Osteocyte (in vitro differentiated cells): ENCODE measurements at regions not wholly inside any gene's neighbourhood (a gene's known extent, or its start where the extent isn't known, plus 50 kb on each side); places are given as distances from the start of the nearest gene placed in this dataset.
"Not testable (repeated sequence)": the region's sequence is repeated elsewhere in the genome, so short reads cannot be mapped to it uniquely, and the experiment has no call there.

Source experiments
- DNase-seq: peaks from one replicate; pipeline ENCODE4 v3.0.0; 2021; ENCODE audit warnings: mixed read lengths; ENCODE audit not compliant: unreplicated experiment; ENCODE audit errors: extremely low spot score
- H3K27ac Mint-ChIP-seq: one replicate; pipeline ENCODE4 v1.8.0; 2021; ENCODE audit warnings: mild to moderate bottlenecking, mixed read lengths; ENCODE audit not compliant: unreplicated experiment
- H3K27me3 Mint-ChIP-seq: one replicate; pipeline ENCODE4 v1.8.0; 2021; ENCODE audit warnings: mixed read lengths; ENCODE audit not compliant: unreplicated experiment
- H3K36me3 Mint-ChIP-seq: one replicate; pipeline ENCODE4 v1.8.0; 2021; ENCODE audit warnings: mixed read lengths; ENCODE audit not compliant: unreplicated experiment
- H3K4me1 Mint-ChIP-seq: one replicate; pipeline ENCODE4 v1.8.0; 2021; ENCODE audit warnings: mixed read lengths; ENCODE audit not compliant: unreplicated experiment
- H3K4me3 Mint-ChIP-seq: one replicate; pipeline ENCODE4 v1.8.0; 2021; ENCODE audit warnings: mild to moderate bottlenecking, moderate library complexity, mixed read lengths; ENCODE audit not compliant: unreplicated experiment
- H3K9me3 Mint-ChIP-seq: one replicate; pipeline ENCODE4 v1.8.0; 2021; ENCODE audit warnings: mixed read lengths; ENCODE audit not compliant: unreplicated experiment
- TF ChIP-seq, protein P1 (sequence below): fragments of 200-600 bp; sonication (generic); IDR thresholded peaks from 2 replicates; pipeline ENCODE4 v1.5.0; 2021; ENCODE audit warnings: antibody characterized with exemption, mild to moderate bottlenecking, moderate library complexity

DNA sequence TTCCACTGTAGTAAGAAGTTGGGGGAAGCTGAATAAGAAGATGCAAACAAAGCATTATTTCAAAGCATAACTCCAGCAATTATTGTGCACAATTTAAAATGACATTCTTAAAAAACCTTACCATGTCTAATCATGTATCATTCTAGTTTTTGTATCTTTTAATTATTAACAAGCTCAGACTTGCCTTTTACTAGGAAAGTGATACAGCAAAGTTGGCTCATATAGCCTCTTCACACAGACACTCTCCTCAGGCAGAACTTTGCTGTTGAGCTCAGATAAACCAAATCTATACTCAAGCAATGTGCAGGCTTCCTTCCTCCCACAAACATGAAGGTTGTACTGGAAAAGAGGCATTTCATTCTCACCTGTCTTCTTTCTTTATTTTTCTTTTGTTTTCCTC is 358.7 kb upstream of the EMCN start:
- TF ChIP-seq, protein P1, sequence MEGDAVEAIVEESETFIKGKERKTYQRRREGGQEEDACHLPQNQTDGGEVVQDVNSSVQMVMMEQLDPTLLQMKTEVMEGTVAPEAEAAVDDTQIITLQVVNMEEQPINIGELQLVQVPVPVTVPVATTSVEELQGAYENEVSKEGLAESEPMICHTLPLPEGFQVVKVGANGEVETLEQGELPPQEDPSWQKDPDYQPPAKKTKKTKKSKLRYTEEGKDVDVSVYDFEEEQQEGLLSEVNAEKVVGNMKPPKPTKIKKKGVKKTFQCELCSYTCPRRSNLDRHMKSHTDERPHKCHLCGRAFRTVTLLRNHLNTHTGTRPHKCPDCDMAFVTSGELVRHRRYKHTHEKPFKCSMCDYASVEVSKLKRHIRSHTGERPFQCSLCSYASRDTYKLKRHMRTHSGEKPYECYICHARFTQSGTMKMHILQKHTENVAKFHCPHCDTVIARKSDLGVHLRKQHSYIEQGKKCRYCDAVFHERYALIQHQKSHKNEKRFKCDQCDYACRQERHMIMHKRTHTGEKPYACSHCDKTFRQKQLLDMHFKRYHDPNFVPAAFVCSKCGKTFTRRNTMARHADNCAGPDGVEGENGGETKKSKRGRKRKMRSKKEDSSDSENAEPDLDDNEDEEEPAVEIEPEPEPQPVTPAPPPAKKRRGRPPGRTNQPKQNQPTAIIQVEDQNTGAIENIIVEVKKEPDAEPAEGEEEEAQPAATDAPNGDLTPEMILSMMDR: no peak
- no peak overlapping the region for H3K27ac Mint-ChIP-seq
- H3K36me3 Mint-ChIP-seq: no peaks in the 10 kb centered on the region
- H3K4me1 Mint-ChIP-seq: no peaks in the 10 kb centered on the region
- H3K27me3 Mint-ChIP-seq: peaks cover 2% of the 10 kb centered on the region
- DNase-seq: no peak
- H3K4me3 Mint-ChIP-seq: no peak overlapping the region
- peaks cover 4% of the 10 kb centered on the region for H3K9me3 Mint-ChIP-seq

DNA sequence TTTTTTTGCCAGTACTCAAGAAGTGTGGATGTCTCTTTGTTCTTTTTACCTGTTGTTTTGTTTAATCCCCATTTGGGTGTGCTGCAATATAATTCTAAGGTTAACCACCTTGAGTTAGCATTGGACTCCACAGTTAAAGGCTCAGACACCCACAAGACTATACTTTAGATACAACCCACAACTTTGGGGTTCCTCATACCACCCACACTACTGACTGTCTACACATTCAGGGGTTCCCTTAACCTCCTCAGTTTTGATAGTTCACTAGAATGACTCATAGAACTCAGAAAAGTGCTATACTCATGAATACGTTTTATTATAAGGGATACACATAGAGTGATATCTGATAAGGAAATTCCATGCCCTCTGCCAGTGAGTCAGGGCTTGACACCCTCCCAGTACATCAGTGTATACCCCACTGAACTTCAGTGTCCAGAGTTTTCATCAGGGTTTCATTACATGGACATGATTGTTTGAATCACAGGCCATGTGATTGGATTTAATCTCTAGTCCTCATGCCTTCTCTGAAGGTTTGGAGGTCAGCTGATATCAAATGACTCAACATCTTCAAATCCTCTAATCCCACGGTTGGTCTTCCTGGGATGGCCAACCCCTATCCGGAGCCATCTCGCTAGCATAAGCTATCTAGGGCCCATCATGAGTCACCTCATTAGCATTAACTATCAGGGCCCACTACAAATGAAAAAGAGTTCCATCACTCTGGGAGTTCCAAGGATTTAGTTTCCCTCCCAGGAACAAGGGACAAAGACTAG is 357.7 kb upstream of the EMCN start:
- Mint-ChIP-seq H3K27ac (no peak overlapping the region), H3K36me3 (no peaks in the 10 kb centered on the region), H3K4me1 (no peaks in the 10 kb centered on the region), H3K27me3 (no peaks in the 10 kb centered on the region), H3K9me3 (peaks cover 4% of the 10 kb centered on the region), H3K4me3 (no peak overlapping the region)
- DNase-seq: no peak
- TF ChIP-seq, protein P1: no peak

DNA sequence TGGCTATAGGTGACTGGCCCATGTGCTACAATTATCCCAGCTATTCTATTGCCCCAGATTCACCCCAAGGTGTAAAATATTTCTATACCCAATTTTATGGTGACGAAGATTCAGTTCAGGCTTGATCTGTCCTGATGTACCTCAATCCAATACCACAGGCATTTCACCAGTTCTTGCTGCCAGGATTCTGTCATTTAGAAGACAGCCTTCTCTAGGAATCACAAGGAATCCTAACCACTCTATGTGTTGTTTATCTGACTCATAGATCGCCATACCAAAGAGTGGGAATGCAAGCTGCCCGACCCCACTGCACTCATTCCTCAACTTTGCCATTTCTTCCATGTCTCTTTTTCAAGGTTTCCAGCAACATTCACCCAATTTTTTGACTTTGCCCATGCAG is 355.0 kb upstream of the EMCN start:
- no peak for DNase-seq
- no peaks in the 10 kb centered on the region for H3K36me3 Mint-ChIP-seq

DNA sequence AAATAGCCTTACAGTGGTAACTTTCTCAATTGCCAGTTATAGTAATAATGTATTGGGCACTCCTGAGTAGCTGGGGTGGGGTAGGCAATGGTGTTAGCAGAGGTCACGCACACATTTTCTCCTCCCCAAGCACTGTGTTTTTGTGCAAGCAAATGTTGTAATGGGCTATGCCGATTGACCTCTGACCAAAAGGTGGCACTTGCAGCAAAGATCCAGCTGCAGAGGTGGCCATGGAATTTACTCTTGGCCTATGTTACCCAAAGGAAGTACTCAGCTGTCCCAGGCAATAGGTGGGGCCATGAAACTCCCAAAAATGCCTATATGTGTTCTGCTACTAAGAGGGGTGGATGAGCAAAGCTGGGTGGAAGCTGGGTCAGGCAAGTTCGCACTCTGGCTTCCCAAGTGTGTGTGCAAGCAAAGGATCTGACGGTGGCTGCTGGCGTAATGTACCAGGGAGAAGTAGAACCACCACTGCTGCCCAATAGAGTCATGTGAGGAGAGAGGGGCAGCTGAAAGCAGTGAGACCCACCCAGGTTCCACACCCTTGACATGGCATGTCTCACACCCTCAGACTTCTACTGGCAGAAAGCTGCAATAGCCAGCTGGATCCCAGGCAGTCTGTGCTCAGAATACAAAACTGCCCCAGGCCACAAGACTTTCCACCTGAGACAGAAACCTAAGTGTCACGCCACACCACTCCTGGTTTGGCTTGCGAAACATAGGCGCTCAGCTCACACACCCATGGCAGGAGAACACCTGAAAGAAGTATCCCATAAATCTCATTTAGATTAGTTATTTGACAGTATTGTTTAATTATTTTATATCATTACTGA is 353.3 kb upstream of the EMCN start:
- DNase-seq: no peak
- Mint-ChIP-seq H3K4me1 (no peaks in the 10 kb centered on the region), H3K36me3 (no peaks in the 10 kb centered on the region), H3K27me3 (peaks cover 5% of the 10 kb centered on the region), H3K4me3 (no peak overlapping the region), H3K27ac (no peak overlapping the region), H3K9me3 (peaks cover 5% of the 10 kb centered on the region)
- TF ChIP-seq, protein P1: no peak

More for the DNA sequence above, 355.0 kb upstream of the EMCN start:
- TF ChIP-seq, protein P1: no peak
- H3K27ac Mint-ChIP-seq: no peak overlapping the region
- H3K4me1 Mint-ChIP-seq: no peaks in the 10 kb centered on the region
- H3K4me3 Mint-ChIP-seq: no peak overlapping the region
- no peaks in the 10 kb centered on the region for H3K27me3 Mint-ChIP-seq
- no peaks in the 10 kb centered on the region for H3K9me3 Mint-ChIP-seq

DNA sequence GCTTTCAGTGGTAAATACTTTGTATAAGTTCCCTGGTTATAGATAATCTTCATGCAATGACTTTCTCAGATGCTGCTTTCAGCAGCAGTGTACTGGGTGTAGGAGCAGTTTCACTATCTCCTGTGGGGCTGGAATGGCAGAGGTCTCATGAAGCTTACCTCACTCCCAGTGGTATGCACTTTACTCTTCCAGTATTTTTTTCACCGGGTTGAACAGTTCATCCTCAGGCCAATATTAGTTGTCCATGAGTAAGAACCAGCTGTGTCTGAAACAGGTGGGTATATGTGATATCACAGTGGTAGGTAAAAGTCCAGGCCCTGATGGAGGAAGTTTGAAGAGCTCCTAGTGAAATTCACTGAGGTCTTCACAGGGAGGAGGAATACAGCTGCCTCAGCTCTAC is 351.5 kb upstream of the EMCN start:
- no peak for DNase-seq
- no peak overlapping the region for H3K4me3 Mint-ChIP-seq

DNA sequence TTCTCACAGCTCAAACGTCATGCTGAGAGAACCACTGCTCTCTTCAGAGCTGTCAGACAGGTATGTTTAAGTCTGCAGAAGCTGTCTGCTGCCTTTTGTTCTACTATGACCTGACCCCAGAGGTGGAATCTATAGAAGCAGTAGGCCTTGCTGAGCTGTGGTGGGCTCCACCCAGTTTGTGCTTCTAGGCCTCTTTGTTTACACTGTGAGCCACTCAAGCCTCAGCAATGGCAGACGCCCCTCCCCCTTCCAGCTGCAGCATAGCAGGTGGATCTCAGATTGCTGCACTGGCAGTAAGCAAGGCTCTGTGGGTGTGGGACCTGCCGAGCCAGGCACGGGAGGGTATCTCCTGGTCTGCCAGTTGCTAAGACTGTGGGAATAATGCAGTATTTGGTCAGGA is 350.5 kb upstream of the EMCN start:
- H3K4me3 Mint-ChIP-seq, DNase-seq, H3K27ac Mint-ChIP-seq, H3K36me3 Mint-ChIP-seq, H3K4me1 Mint-ChIP-seq: not testable (repeated sequence)
- Mint-ChIP-seq H3K9me3 (peaks cover 12% of the 10 kb centered on the region), H3K27me3 (peaks cover 11% of the 10 kb centered on the region)

More for the DNA sequence above, 351.5 kb upstream of the EMCN start:
- TF ChIP-seq, protein P1: no peak
- Mint-ChIP-seq H3K27me3 (peaks cover 11% of the 10 kb centered on the region), H3K36me3 (no peaks in the 10 kb centered on the region), H3K4me1 (no peaks in the 10 kb centered on the region), H3K9me3 (peaks cover 9% of the 10 kb centered on the region), H3K27ac (no peak overlapping the region)
